ENCODE measurements at regions not wholly inside any gene's neighbourhood (a gene's known extent, or its start where the extent isn't known, plus 50 kb on each side); places are given as distances from the start of the nearest gene placed in this dataset.
"Not testable (repeated sequence)": the region's sequence is repeated elsewhere in the genome, so short reads cannot be mapped to it uniquely, and the experiment has no call there.

GRCh38 chr7:51545131-51545530, 228.5 kb upstream of the COBL start:
- H3K4me3 ChIP-seq (ENCODE audit: low read depth, low read length) = no peak overlapping the region
- DNase-seq (ENCODE audit: low read depth) = no peak
- no peak for TF ChIP-seq CTCF (IDR thresholded peaks at IDR 0.05; ENCODE audit: insufficient read depth, low read length)

- DNase-seq (ENCODE audit: low read depth) = no peak
- TF ChIP-seq CTCF (IDR thresholded peaks at IDR 0.05; ENCODE audit: insufficient read depth, low read length) = no peak
- no peak overlapping the region for H3K4me3 ChIP-seq (ENCODE audit: low read depth, low read length)
Measured at GRCh38 chr7:51543801-51544553, 227.4 kb upstream of the COBL start.

GRCh38 chr7:51540906-51541305, 224.3 kb upstream of the COBL start:
- not testable (repeated sequence) for H3K4me3 ChIP-seq (ENCODE audit: low read depth, low read length); DNase-seq (ENCODE audit: low read depth)

- TF ChIP-seq CTCF (IDR thresholded peaks at IDR 0.05; ENCODE audit: insufficient read depth, low read length) = no peak
- no peak overlapping the region for H3K4me3 ChIP-seq (ENCODE audit: low read depth, low read length)
- no peak for DNase-seq (ENCODE audit: low read depth)
Measured at GRCh38 chr7:51539840-51540239, 223.2 kb upstream of the COBL start.

- TF ChIP-seq CTCF (IDR thresholded peaks at IDR 0.05; ENCODE audit: insufficient read depth, low read length) = no peak
- H3K4me3 ChIP-seq (ENCODE audit: low read depth, low read length) = no peak overlapping the region
- DNase-seq (ENCODE audit: low read depth) = no peak
Measured at GRCh38 chr7:51528172-51528571, 211.6 kb upstream of the COBL start.

- TF ChIP-seq CTCF (IDR thresholded peaks at IDR 0.05; ENCODE audit: insufficient read depth, low read length) = no peak
- no peak for DNase-seq (ENCODE audit: low read depth)
- no peak overlapping the region for H3K4me3 ChIP-seq (ENCODE audit: low read depth, low read length)
Measured at GRCh38 chr7:51521694-51522312, 205.2 kb upstream of the COBL start.

- no peak overlapping the region for H3K4me3 ChIP-seq (ENCODE audit: low read depth, low read length)
- no peak for DNase-seq (ENCODE audit: low read depth)
- no peak for TF ChIP-seq CTCF (IDR thresholded peaks at IDR 0.05; ENCODE audit: insufficient read depth, low read length)
Measured at GRCh38 chr7:51521054-51521453, 204.4 kb upstream of the COBL start.

Data from fibroblast of the aortic adventitia (primary cell).